Urothelium cell line (cell line): ENCODE measurements at regions not wholly inside any gene's neighbourhood (a gene's known extent, or its start where the extent isn't known, plus 50 kb on each side); places are given as distances from the start of the nearest gene placed in this dataset.

ENCODE experiments used
- DNase-seq: peaks from one replicate; pipeline ENCODE4 v3.0.0; 2011; ENCODE audit warnings: low spot score, mixed read lengths
- FAIRE-seq: peaks from 2 replicates; lab custom pipeline; 2011; peaks lifted over from hg19 to GRCh38; lab: Jason Lieb, UNC

GRCh38 chr4:129345609-129346008 is 249.7 kb downstream of the C4orf33 start:
- DNase-seq (no peak), FAIRE-seq (no peak)

- DNase-seq: no peak
- FAIRE-seq: no peak
Observed at GRCh38 chr4:129346036-129346435, 250.1 kb downstream of the C4orf33 start.

GRCh38 chr4:129346734-129347133 is 250.8 kb downstream of the C4orf33 start:
- FAIRE-seq: no peak
- DNase-seq: no peak

- FAIRE-seq: no peak
Observed at GRCh38 chr4:129350834-129351721, 255.1 kb downstream of the C4orf33 start.

GRCh38 chr4:129352480-129352879 is 256.5 kb downstream of the C4orf33 start:
- DNase-seq (no peak), FAIRE-seq (no peak)

More at GRCh38 chr4:129350834-129351721, 255.1 kb downstream of the C4orf33 start:
- DNase-seq: no peak

GRCh38 chr4:129353490-129353889 is 257.5 kb downstream of the C4orf33 start:
- FAIRE-seq (no peak), DNase-seq (no peak)

GRCh38 chr4:129355031-129355430 is 259.1 kb downstream of the C4orf33 start:
- no peak for DNase-seq

GRCh38 chr4:129355516-129355915 is 259.6 kb downstream of the C4orf33 start:
- FAIRE-seq (no peak), DNase-seq (peak; percentile 13)

More at GRCh38 chr4:129355031-129355430, 259.1 kb downstream of the C4orf33 start:
- FAIRE-seq: no peak

GRCh38 chr4:129358571-129358970 is 262.6 kb downstream of the C4orf33 start:
- peak; percentile 17 for DNase-seq
- FAIRE-seq: no peak

GRCh38 chr4:129359461-129359860 is 263.5 kb downstream of the C4orf33 start:
- no peak for DNase-seq
- no peak for FAIRE-seq

GRCh38 chr4:129362691-129363274 is 266.8 kb downstream of the C4orf33 start:
- FAIRE-seq: no peak

GRCh38 chr4:129364747-129365452 is 268.9 kb downstream of the C4orf33 start:
- FAIRE-seq: no peak
- no peak for DNase-seq

More at GRCh38 chr4:129362691-129363274, 266.8 kb downstream of the C4orf33 start:
- peak; percentile 47 for DNase-seq

GRCh38 chr4:129369361-129370010 is 273.5 kb downstream of the C4orf33 start:
- DNase-seq: no peak
- no peak for FAIRE-seq

- no peak for DNase-seq
- no peak for FAIRE-seq
Observed at GRCh38 chr4:129371065-129371464, 275.1 kb downstream of the C4orf33 start.

- no peak for FAIRE-seq
- DNase-seq: no peak
Observed at GRCh38 chr4:129371926-129372325, 276.0 kb downstream of the C4orf33 start.

GRCh38 chr4:129377131-129377845 is 281.3 kb downstream of the C4orf33 start:
- no peak for FAIRE-seq
- no peak for DNase-seq

GRCh38 chr4:129378364-129378763 is 282.4 kb downstream of the C4orf33 start:
- no peak for FAIRE-seq
- DNase-seq: no peak

GRCh38 chr4:129379429-129379828 is 283.5 kb downstream of the C4orf33 start:
- no peak for FAIRE-seq
- DNase-seq: no peak

GRCh38 chr4:129384974-129385373 is 289.0 kb downstream of the C4orf33 start:
- FAIRE-seq (no peak), DNase-seq (no peak)

GRCh38 chr4:129387666-129388065 is 291.7 kb downstream of the C4orf33 start:
- no peak for DNase-seq
- FAIRE-seq: no peak
